Chondrocyte (in vitro differentiated cells): ENCODE measurements at regions not wholly inside any gene's neighbourhood (a gene's known extent, or its start where the extent isn't known, plus 50 kb on each side); places are given as distances from the start of the nearest gene placed in this dataset.
A peak's percentile ranks its signal among the peaks of the same experiment; 100 is the strongest.

Source experiments
- DNase-seq: peaks from one replicate; pipeline ENCODE4 v3.0.0; 2021; ENCODE audit warnings: mixed read lengths, low spot score
- H3K27ac Mint-ChIP-seq: one replicate; pipeline ENCODE4 v1.8.0; 2021; ENCODE audit warnings: mild to moderate bottlenecking, moderate library complexity, mixed read lengths; ENCODE audit not compliant: unreplicated experiment
- H3K27me3 Mint-ChIP-seq: 2 replicates; pipeline ENCODE4 v1.8.0; 2021; ENCODE audit warnings: low read depth, mixed read lengths
- H3K36me3 Mint-ChIP-seq: 2 replicates; pipeline ENCODE4 v1.8.0; 2021; ENCODE audit warnings: low read depth, mixed read lengths
- H3K4me1 Mint-ChIP-seq: 2 replicates; pipeline ENCODE4 v1.8.0; 2021; ENCODE audit warnings: low read depth, mild to moderate bottlenecking, mixed read lengths
- H3K4me3 Mint-ChIP-seq: one replicate; pipeline ENCODE4 v1.8.0; 2021; ENCODE audit warnings: mild to moderate bottlenecking, moderate library complexity, mixed read lengths; ENCODE audit not compliant: unreplicated experiment
- H3K9me3 Mint-ChIP-seq: 2 replicates; pipeline ENCODE4 v1.8.0; 2021; ENCODE audit warnings: low read depth, mixed read lengths
- TF ChIP-seq, protein P1 (sequence below): fragments of 200-600 bp; sonication (generic); IDR thresholded peaks from 2 replicates; pipeline ENCODE4 v1.5.0; 2021; ENCODE audit warnings: antibody characterized with exemption, mild to moderate bottlenecking, moderate library complexity

- no peak overlapping the region for H3K27ac Mint-ChIP-seq
- no peaks in the 10 kb centered on the region for H3K27me3 Mint-ChIP-seq
- no peaks in the 10 kb centered on the region for H3K9me3 Mint-ChIP-seq
- no peaks in the 10 kb centered on the region for H3K36me3 Mint-ChIP-seq
- H3K4me1 Mint-ChIP-seq = peaks cover 15% of the 10 kb centered on the region
- no peak for DNase-seq
- H3K4me3 Mint-ChIP-seq = no peak overlapping the region
- TF ChIP-seq, protein P1, sequence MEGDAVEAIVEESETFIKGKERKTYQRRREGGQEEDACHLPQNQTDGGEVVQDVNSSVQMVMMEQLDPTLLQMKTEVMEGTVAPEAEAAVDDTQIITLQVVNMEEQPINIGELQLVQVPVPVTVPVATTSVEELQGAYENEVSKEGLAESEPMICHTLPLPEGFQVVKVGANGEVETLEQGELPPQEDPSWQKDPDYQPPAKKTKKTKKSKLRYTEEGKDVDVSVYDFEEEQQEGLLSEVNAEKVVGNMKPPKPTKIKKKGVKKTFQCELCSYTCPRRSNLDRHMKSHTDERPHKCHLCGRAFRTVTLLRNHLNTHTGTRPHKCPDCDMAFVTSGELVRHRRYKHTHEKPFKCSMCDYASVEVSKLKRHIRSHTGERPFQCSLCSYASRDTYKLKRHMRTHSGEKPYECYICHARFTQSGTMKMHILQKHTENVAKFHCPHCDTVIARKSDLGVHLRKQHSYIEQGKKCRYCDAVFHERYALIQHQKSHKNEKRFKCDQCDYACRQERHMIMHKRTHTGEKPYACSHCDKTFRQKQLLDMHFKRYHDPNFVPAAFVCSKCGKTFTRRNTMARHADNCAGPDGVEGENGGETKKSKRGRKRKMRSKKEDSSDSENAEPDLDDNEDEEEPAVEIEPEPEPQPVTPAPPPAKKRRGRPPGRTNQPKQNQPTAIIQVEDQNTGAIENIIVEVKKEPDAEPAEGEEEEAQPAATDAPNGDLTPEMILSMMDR = no peak
Measured at GRCh38 chr17:71342737-71343136, 778.1 kb upstream of the SOX9 start.

DNA sequence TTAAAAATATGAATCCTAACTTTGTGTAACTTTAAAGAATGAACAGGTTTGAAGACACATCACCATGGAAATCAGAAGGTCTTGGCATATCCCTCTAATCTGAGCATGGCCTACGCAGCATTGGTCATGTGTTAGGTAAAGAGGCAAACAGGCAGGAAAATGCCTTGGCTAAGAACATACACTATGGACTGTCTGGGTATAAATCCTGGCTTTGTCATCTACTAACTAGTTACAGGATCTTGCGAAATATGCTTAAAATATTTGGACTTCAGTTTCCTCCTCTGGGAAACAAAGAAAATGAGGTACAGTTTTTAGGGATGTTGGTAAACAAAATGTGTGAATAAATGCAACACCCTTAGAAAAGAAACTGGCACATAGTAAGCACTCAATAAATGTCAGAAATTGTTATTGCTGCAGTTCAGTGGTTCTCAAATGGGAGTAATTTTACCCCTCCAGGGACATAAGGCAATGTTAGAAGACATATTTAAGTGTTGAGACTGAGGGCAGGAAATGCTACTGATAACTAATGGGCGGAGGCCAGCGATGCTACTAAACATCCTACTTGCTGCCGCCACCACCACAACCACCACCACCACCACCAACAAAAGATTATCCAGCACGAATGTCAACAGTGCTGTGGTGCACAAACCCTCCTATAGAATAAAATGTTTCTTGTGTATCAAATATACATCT, 770.8 kb upstream of the SOX9 start:
- no peaks in the 10 kb centered on the region for H3K36me3 Mint-ChIP-seq
- H3K4me1 Mint-ChIP-seq = peaks cover 11% of the 10 kb centered on the region
- no peak for DNase-seq
- TF ChIP-seq, protein P1 = no peak
- peaks cover 6% of the 10 kb centered on the region for H3K9me3 Mint-ChIP-seq
- H3K4me3 Mint-ChIP-seq = no peak overlapping the region
- H3K27me3 Mint-ChIP-seq = no peaks in the 10 kb centered on the region
- no peak overlapping the region for H3K27ac Mint-ChIP-seq

DNA sequence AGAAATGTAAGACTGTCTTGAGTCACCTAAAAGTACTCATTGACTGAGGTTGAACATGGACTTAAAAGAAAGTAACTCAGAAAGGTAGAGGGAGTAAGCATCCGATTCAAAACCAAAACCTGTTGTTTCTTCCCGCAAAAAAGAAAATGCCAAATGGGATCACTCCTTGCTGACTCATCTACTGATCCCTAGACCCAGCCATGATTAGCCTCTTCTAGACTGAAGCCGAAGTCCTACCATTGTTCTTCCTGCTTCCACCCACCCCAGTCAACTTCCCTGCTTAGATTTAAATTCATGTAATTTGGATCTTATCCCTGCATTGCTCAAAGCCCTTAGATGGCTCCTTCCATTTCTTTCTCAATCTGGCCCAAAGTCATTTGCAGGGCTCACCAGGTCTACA, 760.5 kb upstream of the SOX9 start:
- H3K36me3 Mint-ChIP-seq = peaks cover 5% of the 10 kb centered on the region
- no peak for DNase-seq
- H3K27me3 Mint-ChIP-seq = no peaks in the 10 kb centered on the region
- H3K4me3 Mint-ChIP-seq = no peak overlapping the region
- peaks cover 39% of the 10 kb centered on the region for H3K4me1 Mint-ChIP-seq
- no peak overlapping the region for H3K27ac Mint-ChIP-seq
- TF ChIP-seq, protein P1 = no peak
- H3K9me3 Mint-ChIP-seq = peaks cover 12% of the 10 kb centered on the region

- Mint-ChIP-seq H3K9me3 (peaks cover 12% of the 10 kb centered on the region), H3K4me3 (peak overlapping the region; percentile 26), H3K4me1 (peaks cover 39% of the 10 kb centered on the region), H3K36me3 (peaks cover 5% of the 10 kb centered on the region), H3K27me3 (no peaks in the 10 kb centered on the region), H3K27ac (peak overlapping the region; percentile 86)
- TF ChIP-seq, protein P1 = no peak
- DNase-seq = no peak
Measured at GRCh38 chr17:71361656-71362450, 759.0 kb upstream of the SOX9 start.

- DNase-seq = no peak
- Mint-ChIP-seq H3K4me1 (peaks cover 39% of the 10 kb centered on the region), H3K36me3 (peaks cover 3% of the 10 kb centered on the region), H3K27me3 (no peaks in the 10 kb centered on the region), H3K27ac (no peak overlapping the region), H3K9me3 (peaks cover 3% of the 10 kb centered on the region), H3K4me3 (no peak overlapping the region)
- TF ChIP-seq, protein P1 = no peak
Measured at GRCh38 chr17:71363661-71364060, 757.2 kb upstream of the SOX9 start.
